ENCODE measurements at regions not wholly inside any gene's neighbourhood (a gene's known extent, or its start where the extent isn't known, plus 50 kb on each side); places are given as distances from the start of the nearest gene placed in this dataset.

GRCh38 chr1:70779571-70779970, 268.0 kb downstream of the PTGER3 start:
- TF ChIP-seq CTCF (IDR thresholded peaks at IDR 0.05; ENCODE audit: low read depth, low read length) (no peak), EZH2phosphoT487 (IDR thresholded peaks at IDR 0.05; ENCODE audit: low read depth) (no peak)
